Activated naive CD8-positive, alpha-beta T cell treated with anti-CD3 and anti-CD28 coated beads, Interleukin-2, amount 10 ng/mL, durations not matched to agents 7 days and 5 days (primary cell): ENCODE measurements at regions not wholly inside any gene's neighbourhood (a gene's known extent, or its start where the extent isn't known, plus 50 kb on each side); places are given as distances from the start of the nearest gene placed in this dataset.
"Not testable (repeated sequence)": the region's sequence is repeated elsewhere in the genome, so short reads cannot be mapped to it uniquely, and the experiment has no call there.

ENCODE experiments used
- ATAC-seq: fragments of 150-1000 bp; cut with Tn5 transposase; one replicate; pipeline ENCODE4 v1.10.0; 2021; ENCODE audit warnings: low read depth, moderate library complexity
- POLR2A ChIA-PET: fragments of 350-600 bp; sonication (Branson Sonifier 250); formaldehyde crosslinking; loops from one replicate; lab custom pipeline; 2021; ENCODE audit warnings: antibody characterized with exemption; lab: Charles Lee
- DNase-seq: peaks from one replicate; pipeline ENCODE4 v3.0.0; 2021
- H3K27ac Mint-ChIP-seq: one replicate; pipeline ENCODE4 v1.8.0; 2022; ENCODE audit warnings: mild to moderate bottlenecking, mixed read lengths
- H3K27me3 Mint-ChIP-seq: one replicate; pipeline ENCODE4 v1.8.0; 2022; ENCODE audit warnings: mild to moderate bottlenecking, moderate library complexity, mixed read lengths
- H3K36me3 Mint-ChIP-seq: one replicate; pipeline ENCODE4 v1.8.0; 2021; ENCODE audit warnings: mild to moderate bottlenecking, mixed read lengths
- H3K4me1 Mint-ChIP-seq: one replicate; pipeline ENCODE4 v1.8.0; 2021; ENCODE audit warnings: mixed read lengths
- H3K4me3 Mint-ChIP-seq: one replicate; pipeline ENCODE4 v1.8.0; 2022; ENCODE audit warnings: mild to moderate bottlenecking, moderate library complexity, mixed read lengths
- H3K9me3 Mint-ChIP-seq: one replicate; pipeline ENCODE4 v1.8.0; 2021; ENCODE audit warnings: mixed read lengths

GRCh38 chr6:167474171-167474570 is 149.3 kb downstream of the TTLL2 start:
- DNase-seq: no peak

GRCh38 chr6:167474725-167475124 is 149.8 kb downstream of the TTLL2 start:
- ATAC-seq: no peak
- no peak overlapping the region for H3K27ac Mint-ChIP-seq
- POLR2A ChIA-PET: no interaction called here
- no peaks in the 10 kb centered on the region for H3K36me3 Mint-ChIP-seq
- peaks cover 6% of the 10 kb centered on the region for H3K27me3 Mint-ChIP-seq
- H3K4me1 Mint-ChIP-seq: no peaks in the 10 kb centered on the region
- H3K9me3 Mint-ChIP-seq: no peaks in the 10 kb centered on the region
- DNase-seq: no peak
- H3K4me3 Mint-ChIP-seq: no peak overlapping the region

More at GRCh38 chr6:167474171-167474570, 149.3 kb downstream of the TTLL2 start:
- Mint-ChIP-seq H3K27ac (no peak overlapping the region), H3K36me3 (no peaks in the 10 kb centered on the region), H3K9me3 (no peaks in the 10 kb centered on the region), H3K27me3 (peaks cover 6% of the 10 kb centered on the region), H3K4me3 (no peak overlapping the region), H3K4me1 (peaks cover 2% of the 10 kb centered on the region)
- POLR2A ChIA-PET: no interaction called here
- ATAC-seq: no peak

GRCh38 chr6:167475947-167476346 is 151.1 kb downstream of the TTLL2 start:
- DNase-seq (no peak), ATAC-seq (no peak)
- no peaks in the 10 kb centered on the region for H3K9me3 Mint-ChIP-seq
- POLR2A ChIA-PET: no interaction called here
- H3K27ac Mint-ChIP-seq: no peak overlapping the region
- peaks cover 6% of the 10 kb centered on the region for H3K27me3 Mint-ChIP-seq
- no peaks in the 10 kb centered on the region for H3K36me3 Mint-ChIP-seq
- no peak overlapping the region for H3K4me3 Mint-ChIP-seq
- H3K4me1 Mint-ChIP-seq: no peaks in the 10 kb centered on the region

- POLR2A ChIA-PET: no interaction called here
- H3K4me3 Mint-ChIP-seq: no peak overlapping the region
- H3K27me3 Mint-ChIP-seq: peaks cover 9% of the 10 kb centered on the region
- H3K27ac Mint-ChIP-seq: no peak overlapping the region
- ATAC-seq (no peak), DNase-seq (no peak)
- no peaks in the 10 kb centered on the region for H3K9me3 Mint-ChIP-seq
- no peaks in the 10 kb centered on the region for H3K4me1 Mint-ChIP-seq
- H3K36me3 Mint-ChIP-seq: no peaks in the 10 kb centered on the region
Measured at GRCh38 chr6:167476844-167477595, 152.1 kb downstream of the TTLL2 start.

GRCh38 chr6:167477688-167478087 is 152.8 kb downstream of the TTLL2 start:
- POLR2A ChIA-PET: no interaction called here
- Mint-ChIP-seq H3K9me3 (no peaks in the 10 kb centered on the region), H3K4me1 (no peaks in the 10 kb centered on the region), H3K27me3 (peaks cover 9% of the 10 kb centered on the region), H3K36me3 (no peaks in the 10 kb centered on the region), H3K4me3 (no peak overlapping the region), H3K27ac (no peak overlapping the region)
- DNase-seq (no peak), ATAC-seq (no peak)

- H3K36me3 Mint-ChIP-seq: no peaks in the 10 kb centered on the region
- H3K9me3 Mint-ChIP-seq: no peaks in the 10 kb centered on the region
- no peak overlapping the region for H3K27ac Mint-ChIP-seq
- ATAC-seq (no peak), DNase-seq (no peak)
- POLR2A ChIA-PET: no interaction called here
- no peak overlapping the region for H3K4me3 Mint-ChIP-seq
- no peaks in the 10 kb centered on the region for H3K4me1 Mint-ChIP-seq
- peaks cover 11% of the 10 kb centered on the region for H3K27me3 Mint-ChIP-seq
Measured at GRCh38 chr6:167479301-167479700, 154.4 kb downstream of the TTLL2 start.

GRCh38 chr6:167479901-167480648 is 155.2 kb downstream of the TTLL2 start:
- peaks cover 11% of the 10 kb centered on the region for H3K27me3 Mint-ChIP-seq
- ATAC-seq: no peak
- H3K4me1 Mint-ChIP-seq: no peaks in the 10 kb centered on the region
- POLR2A ChIA-PET: no interaction called here
- H3K4me3 Mint-ChIP-seq: no peak overlapping the region
- DNase-seq: no peak
- H3K36me3 Mint-ChIP-seq: no peaks in the 10 kb centered on the region
- no peak overlapping the region for H3K27ac Mint-ChIP-seq
- no peaks in the 10 kb centered on the region for H3K9me3 Mint-ChIP-seq

GRCh38 chr6:167481307-167481926 is 156.5 kb downstream of the TTLL2 start:
- H3K27me3 Mint-ChIP-seq: peaks cover 9% of the 10 kb centered on the region
- no peaks in the 10 kb centered on the region for H3K4me1 Mint-ChIP-seq
- no peak for DNase-seq
- H3K27ac Mint-ChIP-seq: no peak overlapping the region
- POLR2A ChIA-PET: no interaction called here
- no peak for ATAC-seq
- H3K36me3 Mint-ChIP-seq: no peaks in the 10 kb centered on the region
- H3K4me3 Mint-ChIP-seq: no peak overlapping the region
- no peaks in the 10 kb centered on the region for H3K9me3 Mint-ChIP-seq

GRCh38 chr6:167482801-167483200 is 157.9 kb downstream of the TTLL2 start:
- ATAC-seq, H3K27me3 Mint-ChIP-seq, H3K9me3 Mint-ChIP-seq, H3K36me3 Mint-ChIP-seq, H3K27ac Mint-ChIP-seq, POLR2A ChIA-PET, H3K4me1 Mint-ChIP-seq, H3K4me3 Mint-ChIP-seq, DNase-seq: not testable (repeated sequence)

GRCh38 chr6:167485186-167485978 is 160.5 kb downstream of the TTLL2 start:
- H3K27me3 Mint-ChIP-seq: peaks cover 8% of the 10 kb centered on the region
- H3K36me3 Mint-ChIP-seq: no peaks in the 10 kb centered on the region
- no peak overlapping the region for H3K27ac Mint-ChIP-seq
- POLR2A ChIA-PET: no interaction called here
- H3K4me1 Mint-ChIP-seq: no peaks in the 10 kb centered on the region
- ATAC-seq: no peak
- H3K4me3 Mint-ChIP-seq: no peak overlapping the region
- no peak for DNase-seq
- no peaks in the 10 kb centered on the region for H3K9me3 Mint-ChIP-seq

GRCh38 chr6:167487749-167488664 is 163.1 kb downstream of the TTLL2 start:
- Mint-ChIP-seq H3K4me1 (no peaks in the 10 kb centered on the region), H3K9me3 (no peaks in the 10 kb centered on the region), H3K36me3 (no peaks in the 10 kb centered on the region), H3K27ac (no peak overlapping the region), H3K27me3 (peaks cover 5% of the 10 kb centered on the region), H3K4me3 (no peak overlapping the region)
- POLR2A ChIA-PET: no interaction called here
- DNase-seq (no peak), ATAC-seq (no peak)

- DNase-seq: no peak
Measured at GRCh38 chr6:167491438-167492099, 166.7 kb downstream of the TTLL2 start.

More at GRCh38 chr6:167491438-167492099, 166.7 kb downstream of the TTLL2 start:
- Mint-ChIP-seq H3K4me1 (no peaks in the 10 kb centered on the region), H3K36me3 (no peaks in the 10 kb centered on the region), H3K27me3 (peaks cover 2% of the 10 kb centered on the region), H3K9me3 (peaks cover 5% of the 10 kb centered on the region), H3K27ac (no peak overlapping the region), H3K4me3 (no peak overlapping the region)
- no peak for ATAC-seq
- POLR2A ChIA-PET: no interaction called here
